H1 (cell line): ENCODE measurements at regions not wholly inside any gene's neighbourhood (a gene's known extent, or its start where the extent isn't known, plus 50 kb on each side); places are given as distances from the start of the nearest gene placed in this dataset.

Experiments
- ASH2L ChIP-seq: fragments of 200-600, 300-600 bp; sonication (generic); IDR thresholded peaks from one replicate; pipeline ENCODE4 v1.7.1; 2017; ENCODE audit warnings: low read length
- ATF3 ChIP-seq: IDR thresholded peaks from 2 replicates; pipeline ENCODE4 v1.6.1; 2011; ENCODE audit warnings: low read depth, mild to moderate bottlenecking, low read length; ENCODE audit not compliant: insufficient read depth
- CHD1 ChIP-seq: IDR thresholded peaks from 2 replicates; pipeline ENCODE4 v1.6.1; 2012; ENCODE audit warnings: low read depth, low read length, improper control_type of control experiment
- CREB1 ChIP-seq: IDR thresholded peaks from 2 replicates; pipeline ENCODE4 v1.6.1; 2012; ENCODE audit warnings: inconsistent platforms
- CTCF ChIP-seq, 3 experiments: IDR thresholded peaks; 1 replicate in 2 of 3; 2 replicates in 1 of 3; pipeline versions ENCODE4 v1.5.1 to v1.6.1; 2011; ENCODE audit warnings: low read length in 3 of 3, mild to moderate bottlenecking in 3 of 3, inconsistent platforms in 2 of 3, low read depth in 1 of 3, moderate library complexity in 1 of 3; ENCODE audit not compliant: insufficient read depth in 1 of 3; ENCODE audit errors: control extremely low read depth in 1 of 3
- HDAC6 ChIP-seq: IDR thresholded peaks from one replicate; pipeline ENCODE4 v1.7.1; 2012; ENCODE audit warnings: low read depth, mild to moderate bottlenecking, inconsistent platforms, low read length, moderate library complexity
- POLR2A ChIP-seq, 2 experiments: IDR thresholded peaks; 1 replicate in 1 of 2; 2 replicates in 1 of 2; pipeline ENCODE4 v1.6.1; 2011; ENCODE audit warnings: low read depth in 2 of 2, low read length in 2 of 2, mild to moderate bottlenecking in 2 of 2; ENCODE audit errors: control extremely low read depth in 1 of 2
- RXRA ChIP-seq: IDR thresholded peaks from 2 replicates; pipeline ENCODE4 v1.6.1; 2011; ENCODE audit warnings: low read depth, mild to moderate bottlenecking, low read length, moderate library complexity; ENCODE audit not compliant: insufficient read depth
- TAF7 ChIP-seq: optimal IDR thresholded peaks from 2 replicates; pipeline ENCODE3; 2011; ENCODE audit warnings: low read depth, mild to moderate bottlenecking, inconsistent platforms, low read length, moderate library complexity, borderline replicate concordance
- ZNF274 ChIP-seq: IDR thresholded peaks from 2 replicates; pipeline ENCODE4 v1.7.0; 2012; ENCODE audit warnings: low read length, borderline replicate concordance; ENCODE audit errors: extremely low read depth

GRCh38 chr6:40336940-40337760 is 250.0 kb downstream of the LRFN2 start (continued):
- no peak for TF ChIP-seq CTCF (IDR thresholded peaks at IDR 0.05; ENCODE audit: control extremely low read depth in 1 of 3, insufficient read depth in 1 of 3, low read depth in 1 of 3, low read length in 3 of 3)
- no peak for TF ChIP-seq ASH2L
- TF ChIP-seq TAF7, result no peak
- no peak for TF ChIP-seq POLR2A (IDR thresholded peaks at IDR 0.05; ENCODE audit: control extremely low read depth in 1 of 2, low read depth in 2 of 2, low read length in 2 of 2)
- TF ChIP-seq HDAC6, result no peak
- TF ChIP-seq CHD1, result no peak
- TF ChIP-seq ZNF274, result no peak
- TF ChIP-seq CREB1, result no peak
- TF ChIP-seq RXRA, result no peak
- no peak for TF ChIP-seq ATF3
- TF ChIP-seq, all 59 proteins: peak for 0
